ENCODE measurements at regions not wholly inside any gene's neighbourhood (a gene's known extent, or its start where the extent isn't known, plus 50 kb on each side); places are given as distances from the start of the nearest gene placed in this dataset.

- no peaks in the 10 kb centered on the region for H3K27me3 ChIP-seq (ENCODE audit: low read depth)
- DNase-seq (no peak), ATAC-seq (no peak)
- H3K4me1 ChIP-seq, result peaks cover 8% of the 10 kb centered on the region
- H3K4me3 ChIP-seq, result no peak overlapping the region
- no peaks in the 10 kb centered on the region for H3K36me3 ChIP-seq
- TF ChIP-seq CTCF (IDR thresholded peaks at IDR 0.05), result no peak
- intact Hi-C loops (cut with DNase I), result no loop called here
- H3K9me3 ChIP-seq, result no peaks in the 10 kb centered on the region
- no peak overlapping the region for H3K27ac ChIP-seq
Measured at GRCh38 chr1:19591482-19592091, 52.5 kb upstream of the NBL1 start.

- DNase-seq (no peak), ATAC-seq (no peak)
- intact Hi-C loops (cut with DNase I), result no loop called here
- H3K36me3 ChIP-seq, result no peaks in the 10 kb centered on the region
- TF ChIP-seq CTCF (IDR thresholded peaks at IDR 0.05), result no peak
- no peak overlapping the region for H3K4me3 ChIP-seq
- no peak overlapping the region for H3K27ac ChIP-seq
- H3K4me1 ChIP-seq, result no peaks in the 10 kb centered on the region
- no peaks in the 10 kb centered on the region for H3K9me3 ChIP-seq
- H3K27me3 ChIP-seq (ENCODE audit: low read depth), result no peaks in the 10 kb centered on the region
Measured at GRCh38 chr1:19585507-19585906, 58.6 kb upstream of the NBL1 start.

GRCh38 chr1:19582318-19582717, 61.8 kb upstream of the NBL1 start:
- ATAC-seq (peak; percentile 91 to 95), DNase-seq (peak; percentile 79)
- intact Hi-C loops (cut with DNase I), result no loop called here
- peaks cover 4% of the 10 kb centered on the region for H3K4me1 ChIP-seq
- no peaks in the 10 kb centered on the region for H3K36me3 ChIP-seq
- H3K27ac ChIP-seq, result no peak overlapping the region
- TF ChIP-seq CTCF (IDR thresholded peaks at IDR 0.05), result peak; percentile 78
- H3K4me3 ChIP-seq, result no peak overlapping the region
- no peaks in the 10 kb centered on the region for H3K27me3 ChIP-seq (ENCODE audit: low read depth)
- no peaks in the 10 kb centered on the region for H3K9me3 ChIP-seq

GRCh38 chr1:19581381-19581780, 62.7 kb upstream of the NBL1 start:
- no peak for TF ChIP-seq CTCF (IDR thresholded peaks at IDR 0.05)
- intact Hi-C loops (cut with DNase I), result no loop called here
- ATAC-seq (no peak), DNase-seq (no peak)
- Histone ChIP-seq H3K4me3 (no peak overlapping the region), H3K36me3 (no peaks in the 10 kb centered on the region), H3K4me1 (peaks cover 4% of the 10 kb centered on the region), H3K27ac (no peak overlapping the region), H3K27me3 (ENCODE audit: low read depth) (no peaks in the 10 kb centered on the region), H3K9me3 (no peaks in the 10 kb centered on the region)

GRCh38 chr1:19577561-19577960, 66.5 kb upstream of the NBL1 start:
- ATAC-seq, result no peak
- no peak for TF ChIP-seq CTCF (IDR thresholded peaks at IDR 0.05)
- DNase-seq, result no peak
- no peaks in the 10 kb centered on the region for H3K36me3 ChIP-seq
- peaks cover 4% of the 10 kb centered on the region for H3K4me1 ChIP-seq
- H3K4me3 ChIP-seq, result no peak overlapping the region
- no peaks in the 10 kb centered on the region for H3K27me3 ChIP-seq (ENCODE audit: low read depth)
- intact Hi-C loops (cut with DNase I), result no loop called here
- H3K9me3 ChIP-seq, result no peaks in the 10 kb centered on the region
- no peak overlapping the region for H3K27ac ChIP-seq
